GM20000 (cell line): ENCODE measurements at regions not wholly inside any gene's neighbourhood (a gene's known extent, or its start where the extent isn't known, plus 50 kb on each side); places are given as distances from the start of the nearest gene placed in this dataset.

Experiments used
- DNase-seq: peaks from one replicate; pipeline ENCODE4 v3.0.0; 2012; ENCODE audit warnings: low spot score
- TF ChIP-seq, protein P1 (sequence below): IDR thresholded peaks from 2 replicates; pipeline ENCODE4 v1.5.1; 2012; ENCODE audit warnings: mild to moderate bottlenecking, control low read depth; ENCODE audit errors: extremely low read depth, missing control alignments

- DNase-seq: no peak
- TF ChIP-seq, protein P1, sequence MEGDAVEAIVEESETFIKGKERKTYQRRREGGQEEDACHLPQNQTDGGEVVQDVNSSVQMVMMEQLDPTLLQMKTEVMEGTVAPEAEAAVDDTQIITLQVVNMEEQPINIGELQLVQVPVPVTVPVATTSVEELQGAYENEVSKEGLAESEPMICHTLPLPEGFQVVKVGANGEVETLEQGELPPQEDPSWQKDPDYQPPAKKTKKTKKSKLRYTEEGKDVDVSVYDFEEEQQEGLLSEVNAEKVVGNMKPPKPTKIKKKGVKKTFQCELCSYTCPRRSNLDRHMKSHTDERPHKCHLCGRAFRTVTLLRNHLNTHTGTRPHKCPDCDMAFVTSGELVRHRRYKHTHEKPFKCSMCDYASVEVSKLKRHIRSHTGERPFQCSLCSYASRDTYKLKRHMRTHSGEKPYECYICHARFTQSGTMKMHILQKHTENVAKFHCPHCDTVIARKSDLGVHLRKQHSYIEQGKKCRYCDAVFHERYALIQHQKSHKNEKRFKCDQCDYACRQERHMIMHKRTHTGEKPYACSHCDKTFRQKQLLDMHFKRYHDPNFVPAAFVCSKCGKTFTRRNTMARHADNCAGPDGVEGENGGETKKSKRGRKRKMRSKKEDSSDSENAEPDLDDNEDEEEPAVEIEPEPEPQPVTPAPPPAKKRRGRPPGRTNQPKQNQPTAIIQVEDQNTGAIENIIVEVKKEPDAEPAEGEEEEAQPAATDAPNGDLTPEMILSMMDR: no peak
Measured at GRCh38 chr18:10377956-10378355, 76.5 kb upstream of the APCDD1 start.

DNA sequence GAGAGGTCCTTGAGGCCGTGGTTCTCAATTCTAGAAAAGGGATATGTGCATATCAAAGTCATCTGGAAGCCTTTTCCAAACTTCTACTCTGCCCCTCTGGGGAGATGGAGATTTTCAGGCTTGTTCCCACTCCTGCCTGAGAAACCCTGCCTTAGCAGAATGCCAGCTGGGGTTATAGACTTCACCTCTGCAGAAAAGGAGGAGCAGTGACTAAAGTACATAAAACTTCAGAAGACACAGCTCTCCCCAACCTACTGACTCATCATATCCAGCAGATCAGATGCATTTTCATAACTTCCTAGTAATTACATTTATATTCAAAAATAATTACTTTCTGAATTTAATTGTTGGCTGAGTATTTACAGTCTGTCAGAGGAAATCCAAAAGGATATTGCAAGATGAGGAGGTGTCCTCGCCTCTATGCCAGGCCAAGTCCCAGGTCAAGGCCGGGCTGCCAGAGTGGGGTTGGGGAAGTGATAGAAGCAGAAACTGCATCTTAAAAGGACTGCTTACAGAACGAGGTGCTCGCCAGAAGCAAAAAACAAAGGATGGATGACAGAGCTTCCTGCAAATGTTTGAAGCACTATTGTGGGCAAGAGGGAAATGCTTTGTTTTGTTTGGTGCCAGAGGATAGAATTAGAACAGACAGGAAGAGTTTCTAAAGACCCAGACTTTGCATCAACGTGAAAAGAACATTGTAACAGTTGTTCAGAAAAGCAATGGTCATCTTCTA, 75.6 kb upstream of the APCDD1 start:
- TF ChIP-seq, protein P1: no peak
- no peak for DNase-seq

DNA sequence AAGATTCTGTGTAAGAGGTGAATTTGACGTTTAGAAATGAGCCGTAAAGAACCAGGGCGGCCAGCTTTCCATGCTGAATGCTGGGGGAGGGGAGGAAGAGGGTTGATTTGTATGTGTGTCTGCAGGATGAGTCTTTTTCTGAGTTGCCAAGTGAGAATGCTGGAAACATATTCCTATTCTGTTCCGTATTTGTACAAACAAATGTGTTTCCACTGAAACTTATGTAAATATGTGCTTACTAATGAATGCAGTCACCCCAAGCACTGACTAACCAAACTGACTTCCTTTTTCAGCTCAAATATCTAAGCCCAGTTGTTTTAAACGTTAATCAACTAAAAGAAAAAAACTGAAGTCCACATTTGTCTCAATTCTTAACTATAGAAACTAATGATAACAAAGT, 74.9 kb upstream of the APCDD1 start:
- no peak for DNase-seq
- TF ChIP-seq, protein P1: no peak

GRCh38 chr18:10381516-10381915, 72.9 kb upstream of the APCDD1 start:
- TF ChIP-seq, protein P1: no peak

DNA sequence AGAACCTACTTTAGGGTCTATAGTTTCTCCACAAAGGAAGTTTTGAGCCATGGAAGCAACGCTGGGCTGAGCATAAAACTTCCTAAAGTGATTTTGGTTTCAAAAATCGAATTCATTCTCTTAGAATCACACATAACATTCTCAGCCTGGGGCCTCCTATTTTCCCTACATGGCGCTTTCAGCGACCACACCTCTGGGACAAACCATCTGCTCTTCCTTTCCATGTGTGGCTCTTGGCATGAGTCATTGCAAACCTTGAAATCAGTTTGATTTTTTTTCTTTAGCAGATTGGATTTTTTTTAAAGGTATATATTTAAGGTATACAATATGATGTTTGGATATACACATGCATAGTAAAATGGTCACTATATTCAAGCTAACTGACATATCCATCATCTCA, 72.5 kb upstream of the APCDD1 start:
- TF ChIP-seq, protein P1: no peak
- no peak for DNase-seq

More at GRCh38 chr18:10381516-10381915, 72.9 kb upstream of the APCDD1 start:
- no peak for DNase-seq

DNA sequence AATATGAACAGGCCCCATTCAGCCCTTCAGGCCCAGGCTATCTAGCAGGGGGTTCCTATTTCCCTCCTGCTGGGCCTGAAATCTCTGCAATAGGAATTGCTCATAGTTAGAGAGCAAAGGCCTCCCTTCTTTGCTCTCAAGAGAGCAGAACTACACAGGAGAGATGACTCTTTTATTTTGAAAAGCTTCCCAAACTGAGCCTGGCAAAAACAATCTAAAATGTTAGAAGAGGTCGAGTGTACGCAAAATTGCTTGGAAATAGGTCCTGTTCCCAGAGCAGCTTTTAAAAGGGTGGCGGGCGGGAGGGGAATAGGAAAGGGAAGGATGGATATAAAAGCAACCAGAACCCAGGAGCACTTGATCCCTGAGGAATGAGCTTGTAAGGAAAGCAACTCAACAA, 68.4 kb upstream of the APCDD1 start:
- TF ChIP-seq, protein P1: no peak
- DNase-seq: no peak

DNA sequence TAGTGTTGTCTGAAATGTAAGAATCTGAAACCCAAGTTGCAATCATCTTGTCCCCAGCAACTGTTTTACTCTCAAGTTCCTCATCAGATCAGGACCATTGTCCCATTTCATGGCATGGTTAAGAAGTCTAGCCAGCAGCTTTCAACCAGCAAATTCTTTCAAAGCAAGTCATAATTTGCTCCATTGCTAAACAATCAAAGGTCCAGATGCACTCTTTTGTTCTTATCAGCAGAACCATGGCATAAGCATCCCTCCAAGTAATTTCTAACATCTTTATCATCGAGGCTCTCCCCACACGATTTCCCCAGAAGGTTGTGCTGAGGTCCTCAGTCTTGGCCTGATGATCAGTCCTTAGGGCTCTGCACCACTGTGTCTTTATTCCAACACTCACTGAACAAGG, 67.5 kb upstream of the APCDD1 start:
- TF ChIP-seq, protein P1: no peak
- DNase-seq: no peak
